ENCODE measurements at regions not wholly inside any gene's neighbourhood (a gene's known extent, or its start where the extent isn't known, plus 50 kb on each side); places are given as distances from the start of the nearest gene placed in this dataset.

DNA sequence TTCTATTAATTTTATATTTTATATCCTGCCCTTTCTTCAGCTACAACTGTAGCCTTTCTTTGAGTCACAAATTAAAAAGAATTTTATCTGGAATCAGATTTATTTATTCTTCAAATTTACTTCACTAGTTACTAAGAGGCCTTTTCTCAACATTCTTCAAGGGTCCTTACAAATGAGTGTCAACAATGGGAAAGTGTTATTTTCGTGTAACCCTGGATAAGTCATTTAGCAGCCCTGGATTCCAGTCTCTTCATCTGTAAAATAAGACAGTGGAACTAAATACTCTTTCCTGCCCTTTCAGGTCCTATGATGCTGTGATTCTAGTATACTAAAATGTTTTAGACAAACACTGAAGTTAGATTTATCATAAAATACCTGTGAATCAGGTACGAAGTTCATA lies 397.0 kb downstream of the KLF12 start:
- Mint-ChIP-seq H3K4me1 (ENCODE audit: insufficient read depth, unreplicated experiment) (peaks cover 10% of the 10 kb centered on the region), H3K36me3 (ENCODE audit: insufficient read depth, unreplicated experiment) (no peaks in the 10 kb centered on the region), H3K27me3 (ENCODE audit: insufficient read depth, unreplicated experiment) (no peaks in the 10 kb centered on the region), H3K9me3 (ENCODE audit: unreplicated experiment) (no peaks in the 10 kb centered on the region), H3K4me3 (ENCODE audit: unreplicated experiment) (no peak overlapping the region), H3K27ac (ENCODE audit: low read depth, unreplicated experiment) (no peak overlapping the region)
- intact Hi-C loops (cut with micrococcal nuclease): no loop called here
- BruUV-seq (replicated peaks): no TSS peak
- CTCF ChIA-PET: no interaction called here
- TF ChIP-seq, protein P1, sequence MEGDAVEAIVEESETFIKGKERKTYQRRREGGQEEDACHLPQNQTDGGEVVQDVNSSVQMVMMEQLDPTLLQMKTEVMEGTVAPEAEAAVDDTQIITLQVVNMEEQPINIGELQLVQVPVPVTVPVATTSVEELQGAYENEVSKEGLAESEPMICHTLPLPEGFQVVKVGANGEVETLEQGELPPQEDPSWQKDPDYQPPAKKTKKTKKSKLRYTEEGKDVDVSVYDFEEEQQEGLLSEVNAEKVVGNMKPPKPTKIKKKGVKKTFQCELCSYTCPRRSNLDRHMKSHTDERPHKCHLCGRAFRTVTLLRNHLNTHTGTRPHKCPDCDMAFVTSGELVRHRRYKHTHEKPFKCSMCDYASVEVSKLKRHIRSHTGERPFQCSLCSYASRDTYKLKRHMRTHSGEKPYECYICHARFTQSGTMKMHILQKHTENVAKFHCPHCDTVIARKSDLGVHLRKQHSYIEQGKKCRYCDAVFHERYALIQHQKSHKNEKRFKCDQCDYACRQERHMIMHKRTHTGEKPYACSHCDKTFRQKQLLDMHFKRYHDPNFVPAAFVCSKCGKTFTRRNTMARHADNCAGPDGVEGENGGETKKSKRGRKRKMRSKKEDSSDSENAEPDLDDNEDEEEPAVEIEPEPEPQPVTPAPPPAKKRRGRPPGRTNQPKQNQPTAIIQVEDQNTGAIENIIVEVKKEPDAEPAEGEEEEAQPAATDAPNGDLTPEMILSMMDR (IDR thresholded peaks at IDR 0.05; ENCODE audit: unreplicated experiment): no peak
- DNase-seq (ENCODE audit: unreplicated experiment): no peak
- POLR2A ChIA-PET: no interaction called here

DNA sequence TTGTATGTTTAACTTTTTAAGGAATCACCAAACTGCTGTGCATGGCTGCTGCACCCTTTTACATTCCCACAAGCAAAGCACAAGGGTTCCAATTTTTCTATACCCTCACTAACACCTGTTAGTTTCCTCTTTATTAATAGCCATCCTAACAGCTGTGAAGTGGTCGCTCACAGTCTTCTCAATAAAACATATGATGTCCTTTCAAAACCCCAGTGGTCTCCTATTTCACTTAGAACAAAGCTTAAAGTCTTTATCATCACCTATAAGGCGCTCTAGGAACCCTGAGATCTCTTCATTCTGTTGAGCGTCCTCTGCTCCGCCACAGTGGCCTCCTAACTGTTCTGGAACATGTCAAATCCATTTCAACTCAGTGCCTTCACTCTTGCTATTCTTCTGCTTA lies 400.5 kb downstream of the KLF12 start:
- no TSS peak for BruUV-seq (replicated peaks)
- Mint-ChIP-seq H3K4me1 (ENCODE audit: insufficient read depth, unreplicated experiment) (peaks cover 11% of the 10 kb centered on the region), H3K4me3 (ENCODE audit: unreplicated experiment) (no peak overlapping the region), H3K27ac (ENCODE audit: low read depth, unreplicated experiment) (no peak overlapping the region), H3K27me3 (ENCODE audit: insufficient read depth, unreplicated experiment) (no peaks in the 10 kb centered on the region), H3K9me3 (ENCODE audit: unreplicated experiment) (no peaks in the 10 kb centered on the region), H3K36me3 (ENCODE audit: insufficient read depth, unreplicated experiment) (no peaks in the 10 kb centered on the region)
- DNase-seq (ENCODE audit: unreplicated experiment): no peak
- ChIA-PET CTCF (interaction anchor here (3.2 kb wide), 1 partner anchor 11 kb away, joined by 18 read pairs; no protein-coding TSS in a partner anchor), POLR2A (no interaction called here)
- intact Hi-C loops (cut with micrococcal nuclease): no loop called here
- TF ChIP-seq, protein P1 (IDR thresholded peaks at IDR 0.05; ENCODE audit: unreplicated experiment): no peak

DNA sequence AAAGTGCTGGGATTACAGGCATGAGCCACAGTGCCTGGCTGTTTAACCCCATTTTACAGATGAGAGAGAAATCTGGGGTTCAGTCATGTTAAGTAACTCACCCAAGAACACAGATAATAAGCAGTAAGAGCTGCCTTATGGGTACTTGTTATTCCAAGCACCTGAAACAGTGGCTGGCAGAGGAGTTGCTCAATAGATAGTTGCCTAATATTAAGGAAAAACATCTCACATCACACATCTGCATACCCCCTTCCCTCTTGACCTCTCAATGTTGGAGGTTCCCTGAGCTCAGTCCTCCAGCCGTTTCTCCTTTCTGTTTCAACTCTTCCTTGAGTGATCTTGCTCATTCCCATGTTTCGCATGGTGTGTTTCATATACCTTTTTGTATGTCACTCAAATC lies 401.9 kb downstream of the KLF12 start:
- intact Hi-C loops (cut with micrococcal nuclease): no loop called here
- peak; percentile 17 for DNase-seq (ENCODE audit: unreplicated experiment)
- H3K27ac Mint-ChIP-seq (ENCODE audit: low read depth, unreplicated experiment): no peak overlapping the region
- POLR2A ChIA-PET: interaction anchor here (2.2 kb wide), 1 partner anchor 10 kb away, joined by 7 read pairs; no protein-coding TSS in a partner anchor
- H3K4me3 Mint-ChIP-seq (ENCODE audit: unreplicated experiment): no peak overlapping the region
- H3K4me1 Mint-ChIP-seq (ENCODE audit: insufficient read depth, unreplicated experiment): peaks cover 11% of the 10 kb centered on the region
- H3K9me3 Mint-ChIP-seq (ENCODE audit: unreplicated experiment): no peaks in the 10 kb centered on the region
- H3K36me3 Mint-ChIP-seq (ENCODE audit: insufficient read depth, unreplicated experiment): no peaks in the 10 kb centered on the region
- no peaks in the 10 kb centered on the region for H3K27me3 Mint-ChIP-seq (ENCODE audit: insufficient read depth, unreplicated experiment)
- no TSS peak for BruUV-seq (replicated peaks)
- CTCF ChIA-PET: interaction anchor here (1.1 to 3.2 kb wide), 2 partner anchors 9 to 35 kb away, joined by 3 to 18 read pairs; no protein-coding TSS in a partner anchor
- TF ChIP-seq, protein P1 (IDR thresholded peaks at IDR 0.05; ENCODE audit: unreplicated experiment): no peak

DNA sequence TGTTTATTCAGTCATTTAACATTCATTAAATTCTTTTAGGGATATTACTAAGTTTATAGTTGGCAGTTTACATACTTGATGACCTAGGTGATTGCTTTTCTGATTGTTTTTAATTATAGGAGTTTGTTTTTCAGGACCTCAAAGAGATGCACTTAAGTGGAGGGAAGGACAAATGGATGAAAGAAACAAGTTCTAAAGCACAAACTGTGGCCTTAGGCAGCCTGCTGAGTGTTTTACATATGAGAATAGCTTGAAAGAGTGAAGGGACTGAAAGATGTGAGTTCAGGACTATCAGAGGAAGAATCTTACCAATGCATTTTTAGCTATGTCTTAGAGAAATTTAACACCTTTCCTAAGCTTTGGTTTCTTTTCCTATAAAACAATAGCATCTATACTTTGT lies 402.6 kb downstream of the KLF12 start:
- Mint-ChIP-seq H3K4me1 (ENCODE audit: insufficient read depth, unreplicated experiment) (peaks cover 11% of the 10 kb centered on the region), H3K27me3 (ENCODE audit: insufficient read depth, unreplicated experiment) (no peaks in the 10 kb centered on the region), H3K27ac (ENCODE audit: low read depth, unreplicated experiment) (no peak overlapping the region), H3K4me3 (ENCODE audit: unreplicated experiment) (no peak overlapping the region), H3K9me3 (ENCODE audit: unreplicated experiment) (no peaks in the 10 kb centered on the region), H3K36me3 (ENCODE audit: insufficient read depth, unreplicated experiment) (no peaks in the 10 kb centered on the region)
- CTCF ChIA-PET: interaction anchor here (0.5 to 3.2 kb wide), 6 partner anchors 8 to 367 kb away, joined by 3 to 18 read pairs (median 4); no protein-coding TSS in a partner anchor
- intact Hi-C loops (cut with micrococcal nuclease): no loop called here
- TF ChIP-seq, protein P1 (IDR thresholded peaks at IDR 0.05; ENCODE audit: unreplicated experiment): no peak
- no peak for DNase-seq (ENCODE audit: unreplicated experiment)
- no TSS peak for BruUV-seq (replicated peaks)
- POLR2A ChIA-PET: interaction anchor here (2.2 kb wide), 1 partner anchor 9 kb away, joined by 7 read pairs; no protein-coding TSS in a partner anchor
